Activated T-cell treated with anti-CD3 and anti-CD28 coated beads for 48 hours (primary cell): ENCODE measurements at regions not wholly inside any gene's neighbourhood (a gene's known extent, or its start where the extent isn't known, plus 50 kb on each side); places are given as distances from the start of the nearest gene placed in this dataset.

Experiments used
- DNase-seq: peaks from one replicate; pipeline ENCODE4 v3.0.0-alpha.2; 2020; ENCODE audit warnings: low read depth

GRCh38 chr10:6342096-6342685 lies 139.5 kb downstream of the PFKFB3 start:
- DNase-seq, result no peak

DNA sequence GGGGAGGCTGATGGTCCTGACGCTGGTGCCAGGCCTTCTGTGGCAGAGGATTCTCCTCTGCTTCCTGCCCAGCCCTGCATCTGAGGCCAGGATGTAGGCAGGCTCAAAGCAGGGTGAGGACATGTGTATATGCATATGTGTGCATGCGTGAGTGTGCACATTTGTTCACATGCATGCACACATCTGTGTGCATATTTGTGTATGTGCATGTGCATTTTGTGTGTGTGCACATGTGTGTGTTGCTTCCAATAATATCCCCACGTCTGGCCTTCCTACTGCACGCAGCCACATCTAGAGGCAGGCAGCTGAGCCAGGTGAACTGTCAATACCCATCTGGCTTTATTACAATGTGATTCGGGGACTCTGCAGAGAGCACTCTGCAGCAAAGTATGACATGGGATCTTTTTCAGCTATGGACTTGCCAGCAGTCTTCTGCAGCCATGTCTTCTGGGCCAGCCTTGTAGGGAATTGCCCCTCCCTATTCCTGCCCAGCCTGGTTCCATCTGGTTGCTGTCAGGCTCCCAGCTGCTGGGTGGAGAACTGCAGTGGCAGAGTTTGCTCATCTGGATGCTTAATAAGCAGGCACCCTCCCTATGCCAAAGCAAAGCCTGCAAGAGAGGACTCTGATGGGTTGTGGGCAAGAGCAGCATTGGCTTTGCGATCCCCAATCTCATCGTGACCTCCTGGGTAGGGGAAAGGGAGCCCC lies 140.7 kb downstream of the PFKFB3 start:
- DNase-seq, result no peak

- no peak for DNase-seq
Observed at GRCh38 chr10:6345404-6345803, 142.7 kb downstream of the PFKFB3 start.

DNA sequence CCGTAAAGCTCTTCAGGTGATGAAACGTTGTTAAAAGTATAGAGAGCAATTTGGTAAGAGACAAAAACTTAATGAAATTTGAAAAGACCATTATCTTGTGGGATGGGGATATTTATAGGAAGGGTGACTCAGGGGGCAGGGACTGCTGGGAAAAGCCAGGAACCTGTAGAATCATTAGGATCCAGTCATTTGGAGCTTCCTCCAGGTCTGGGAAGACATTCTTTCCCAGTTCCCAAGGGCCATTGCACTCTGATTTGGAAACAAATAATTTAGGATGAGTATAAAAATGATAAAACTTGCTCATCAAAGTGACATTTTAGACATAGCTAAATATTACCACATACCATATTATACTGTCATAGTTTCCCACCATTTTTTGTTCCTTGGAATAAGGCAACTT lies 143.9 kb downstream of the PFKFB3 start:
- DNase-seq, result no peak

DNA sequence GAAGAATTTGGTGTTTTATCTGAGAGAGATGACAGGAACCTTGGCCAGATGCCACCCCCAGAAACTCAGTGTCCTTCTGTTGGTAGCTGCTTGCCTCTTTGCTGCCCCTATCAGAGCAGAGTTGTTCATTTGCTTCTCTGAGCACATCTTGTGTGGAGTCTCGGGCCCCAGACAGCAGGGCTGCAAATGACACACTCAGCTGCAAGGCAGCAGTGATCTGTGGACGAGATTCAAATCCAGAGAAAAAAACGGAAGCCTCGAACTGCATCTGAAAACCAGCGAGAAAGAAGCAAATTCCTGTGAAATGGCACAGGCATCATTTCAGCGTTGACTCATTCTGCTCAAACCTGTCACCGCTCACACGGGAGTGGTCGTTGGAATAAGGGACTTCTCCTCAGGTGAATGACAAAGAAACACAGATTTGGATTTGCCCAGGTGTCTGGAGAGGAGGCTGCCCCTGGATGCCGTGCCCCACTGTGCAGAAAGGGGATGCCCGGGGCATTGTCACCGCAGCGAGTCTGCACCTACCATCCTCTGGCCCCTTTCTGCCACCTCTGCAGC lies 144.7 kb downstream of the PFKFB3 start:
- peak; percentile 62 for DNase-seq

DNA sequence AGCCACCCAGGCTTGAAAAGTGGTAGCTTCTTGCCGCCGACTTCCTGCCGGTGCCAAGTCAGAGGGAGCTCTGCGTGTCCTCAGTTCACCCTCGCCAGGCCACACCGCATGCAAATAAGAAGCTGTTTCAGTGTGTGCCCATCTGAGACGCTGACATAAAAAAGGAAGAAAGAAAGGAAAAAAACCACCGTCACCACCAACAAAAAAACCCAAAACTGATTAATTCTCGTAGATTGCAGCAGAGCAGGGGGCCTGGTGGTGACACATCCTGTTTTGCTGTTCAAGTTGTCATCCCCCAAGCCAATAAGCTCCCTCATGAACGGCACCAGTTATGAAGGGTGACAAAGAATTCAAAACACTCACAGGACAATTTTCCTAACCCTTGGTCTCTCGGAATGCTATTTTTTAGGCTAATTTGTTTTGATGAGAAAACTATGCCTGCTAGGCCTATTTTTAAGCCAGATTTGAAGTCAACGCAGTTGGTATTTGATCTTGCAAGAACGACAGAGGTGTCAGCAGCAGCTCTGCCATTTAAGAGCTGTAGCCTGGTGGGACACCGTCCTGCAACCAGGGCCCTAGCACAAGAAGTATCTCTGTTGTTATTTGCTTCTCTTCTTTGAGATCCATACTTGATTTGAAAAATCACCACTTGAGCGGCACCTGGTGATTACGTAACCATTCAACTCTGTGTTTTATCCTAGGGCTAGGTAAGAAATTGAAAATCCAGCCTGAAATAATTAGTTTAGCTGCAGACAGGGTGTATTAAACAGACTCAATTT lies 145.6 kb downstream of the PFKFB3 start:
- peak; percentile 77 for DNase-seq

GRCh38 chr10:6349846-6350535 lies 147.3 kb downstream of the PFKFB3 start:
- DNase-seq, result no peak

DNA sequence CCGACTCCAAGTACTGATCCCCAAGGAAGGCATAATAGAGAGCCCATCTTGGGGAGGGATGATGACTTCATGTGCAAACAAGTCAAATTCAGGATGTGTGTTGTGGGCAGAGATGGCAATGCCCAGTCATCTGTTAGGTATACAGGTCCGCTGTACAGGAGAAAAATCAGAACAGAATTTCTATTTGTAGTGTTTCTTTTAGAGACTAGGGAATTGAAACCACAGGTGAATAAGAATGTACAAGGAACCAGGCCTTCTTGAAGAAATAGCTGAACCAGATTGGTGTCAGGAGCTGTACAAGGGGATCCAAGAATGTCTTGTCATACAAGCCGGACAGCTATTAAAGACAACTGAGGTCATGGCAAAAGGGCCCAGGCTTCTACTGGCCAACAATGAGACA lies 147.9 kb downstream of the PFKFB3 start:
- DNase-seq, result no peak

GRCh38 chr10:6351495-6351894 lies 148.8 kb downstream of the PFKFB3 start:
- DNase-seq, result no peak

DNA sequence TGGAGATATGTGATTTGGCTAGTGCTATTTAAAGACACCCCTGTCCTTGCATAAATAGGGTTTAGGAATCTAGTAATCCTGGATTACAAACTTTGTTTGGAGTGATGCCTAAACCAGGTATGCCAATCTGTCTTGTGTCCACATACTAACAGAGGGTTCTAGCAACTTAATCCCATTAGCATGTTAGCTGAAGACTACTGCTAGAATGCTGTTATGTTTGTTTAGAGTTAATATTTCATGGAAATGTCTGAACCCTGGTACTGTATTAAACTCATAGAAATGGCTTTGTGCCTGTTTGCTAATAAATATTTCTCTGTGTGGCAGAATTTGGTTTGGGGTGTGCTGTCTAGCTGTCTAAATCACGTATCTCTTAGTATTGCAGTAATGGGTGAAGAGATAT lies 150.8 kb downstream of the PFKFB3 start:
- DNase-seq, result no peak

DNA sequence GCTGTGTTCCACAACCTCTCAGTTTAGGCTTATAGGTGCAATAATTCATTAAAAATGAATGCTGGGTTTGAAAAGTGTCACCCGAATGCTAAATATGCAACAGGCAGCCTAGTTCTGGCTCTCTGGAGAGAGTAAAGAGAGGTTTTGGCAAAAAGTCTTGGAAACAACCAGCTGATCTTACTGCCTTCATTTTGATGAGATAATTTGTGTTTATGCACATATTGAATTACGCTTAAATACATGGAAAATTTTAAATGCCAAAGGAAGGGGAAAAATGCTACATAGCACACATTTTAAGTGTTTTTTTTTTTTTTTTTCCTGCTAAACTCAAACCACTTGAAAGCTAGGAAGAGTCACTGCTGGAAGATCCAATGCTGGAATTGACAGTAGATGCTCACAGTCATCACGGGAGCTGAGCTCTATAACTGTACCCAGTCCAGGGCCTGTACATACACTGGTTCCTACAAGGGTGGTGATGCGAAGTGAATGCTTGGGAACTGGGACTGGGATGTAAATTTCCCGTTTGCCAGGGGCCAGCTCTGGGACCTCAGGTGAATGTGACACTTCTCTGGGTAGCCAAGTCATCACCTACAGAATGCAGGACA lies 151.5 kb downstream of the PFKFB3 start:
- no peak for DNase-seq

DNA sequence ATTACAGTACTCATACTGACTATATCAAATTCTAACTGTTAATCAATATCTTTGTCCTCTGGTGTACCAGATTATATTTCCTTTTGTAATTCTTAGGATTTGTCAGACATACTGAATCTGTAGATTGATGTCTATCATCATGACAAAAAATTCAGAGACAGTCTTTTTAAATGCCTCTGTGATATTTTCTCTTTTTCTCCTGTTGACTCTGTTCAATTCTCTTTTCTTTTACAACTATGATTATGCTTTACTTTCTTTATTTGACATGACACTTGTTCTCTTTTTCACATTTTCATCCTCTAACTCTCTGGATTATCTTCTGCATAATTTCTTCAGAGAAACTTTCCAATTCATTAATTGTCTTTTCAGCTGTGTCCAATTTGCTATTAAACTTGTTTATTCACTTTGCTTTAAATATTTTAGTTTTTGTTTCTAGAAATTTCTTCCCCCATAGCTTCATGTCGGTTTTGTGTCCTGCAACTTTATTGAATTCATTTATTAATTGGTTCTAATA lies 153.6 kb downstream of the PFKFB3 start:
- no peak for DNase-seq

DNA sequence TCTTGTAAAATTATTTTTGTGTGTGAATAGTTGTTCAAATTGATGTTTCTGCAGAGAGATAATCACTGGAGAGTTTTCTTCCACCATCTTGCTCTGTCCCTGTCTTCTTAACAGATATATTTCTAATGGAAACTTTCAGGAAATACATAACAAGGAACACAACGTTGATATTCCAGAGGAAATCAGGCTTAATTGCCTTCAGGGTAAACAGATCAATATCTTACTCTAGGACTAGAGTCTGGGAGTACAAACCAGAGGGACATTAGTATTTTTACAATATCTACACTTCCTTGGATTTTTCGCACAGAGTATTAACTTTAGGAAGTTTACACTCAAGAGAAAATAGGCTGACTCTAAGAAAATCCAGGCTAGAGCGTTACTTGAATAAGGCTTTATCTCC lies 159.1 kb downstream of the PFKFB3 start:
- DNase-seq, result no peak

GRCh38 chr10:6362879-6363278 lies 160.1 kb downstream of the PFKFB3 start:
- DNase-seq, result no peak

DNA sequence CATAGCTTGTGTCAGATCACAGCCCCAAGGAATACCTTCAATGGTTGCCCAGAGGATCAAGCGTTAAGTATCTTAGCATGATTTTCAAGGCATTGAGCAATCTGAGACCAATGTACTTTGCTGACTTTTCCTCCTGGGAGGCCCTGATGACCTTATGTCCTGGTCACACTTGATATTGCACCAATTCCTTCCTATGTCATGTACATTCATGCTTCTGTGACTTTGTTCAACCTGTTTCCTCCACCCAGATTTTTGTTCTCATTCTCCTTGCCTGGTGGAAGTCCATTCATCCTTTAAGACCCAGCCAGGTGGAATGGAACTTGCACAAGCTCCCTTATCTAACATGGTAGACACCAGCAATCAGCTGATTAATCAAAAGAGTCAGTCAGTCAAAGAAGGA lies 160.8 kb downstream of the PFKFB3 start:
- DNase-seq, result no peak

GRCh38 chr10:6364283-6364682 lies 161.6 kb downstream of the PFKFB3 start:
- no peak for DNase-seq

DNA sequence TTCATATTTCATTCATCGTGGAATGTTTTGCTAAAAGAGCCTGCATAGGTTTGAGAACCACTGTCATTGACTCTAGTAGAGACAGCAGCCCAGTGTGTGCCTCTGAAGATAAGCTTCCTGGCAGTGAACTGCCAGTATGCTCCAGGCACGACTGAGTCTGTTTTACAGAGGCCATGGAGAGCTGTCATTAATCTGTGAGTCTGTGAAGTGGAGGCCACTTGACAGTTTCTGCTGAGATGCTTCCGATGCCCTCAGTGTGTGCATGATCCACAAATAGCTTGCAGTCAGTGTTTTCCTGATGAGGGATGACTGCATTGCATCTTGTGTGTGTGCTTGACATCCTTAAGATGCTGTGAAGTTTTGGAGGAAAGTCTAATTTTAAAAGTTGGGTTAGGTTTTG lies 162.2 kb downstream of the PFKFB3 start:
- DNase-seq, result no peak

DNA sequence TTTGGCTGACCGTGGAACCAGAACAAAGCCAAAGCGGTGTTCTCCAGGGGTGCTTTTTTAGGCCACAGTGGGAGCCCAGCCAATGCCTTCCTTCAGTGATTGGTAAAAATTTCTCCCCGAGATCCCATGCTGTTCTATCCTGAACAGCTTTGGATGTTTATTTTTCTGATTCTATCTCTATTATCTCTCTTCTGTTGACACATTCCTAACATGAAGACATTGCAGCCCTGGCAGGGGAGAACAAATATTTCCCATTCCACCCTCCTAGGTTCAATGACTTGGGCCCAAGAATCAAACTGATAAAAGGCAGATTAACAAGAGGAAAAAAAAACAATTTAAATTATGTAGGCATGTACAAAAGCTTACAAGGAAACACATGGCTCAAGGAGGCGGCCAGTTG lies 162.7 kb downstream of the PFKFB3 start:
- no peak for DNase-seq
